GM23248 (cell line): ENCODE measurements at regions not wholly inside any gene's neighbourhood (a gene's known extent, or its start where the extent isn't known, plus 50 kb on each side); places are given as distances from the start of the nearest gene placed in this dataset.
"Not testable (repeated sequence)": the region's sequence is repeated elsewhere in the genome, so short reads cannot be mapped to it uniquely, and the experiment has no call there.

Experiments
- EZH2 ChIP-seq: fragments of 200-600 bp; sonication (generic); IDR thresholded peaks from 2 replicates; pipeline ENCODE4 v1.6.1; 2018; ENCODE audit warnings: antibody characterized with exemption, mild to moderate bottlenecking; ENCODE audit not compliant: insufficient read depth, poor library complexity, severe bottlenecking
- EZH2phosphoT487 ChIP-seq: fragments of 200-600 bp; sonication (generic); IDR thresholded peaks from 2 replicates; pipeline ENCODE4 v1.6.1; 2018; ENCODE audit warnings: antibody characterized with exemption, moderate library complexity, mild to moderate bottlenecking, low read depth; ENCODE audit not compliant: insufficient read depth

GRCh38 chr11:87531835-87532234 lies 494.1 kb downstream of the TMEM135 start:
- not testable (repeated sequence) for TF ChIP-seq EZH2phosphoT487, EZH2
